Endothelial cell (in vitro differentiated cells): ENCODE measurements at regions not wholly inside any gene's neighbourhood (a gene's known extent, or its start where the extent isn't known, plus 50 kb on each side); places are given as distances from the start of the nearest gene placed in this dataset.

Source experiments
- DNase-seq: peaks from one replicate; pipeline ENCODE4 v3.0.0; 2021; ENCODE audit warnings: low spot score
- H3K27ac Mint-ChIP-seq: one replicate; pipeline ENCODE4 v1.8.0; 2021; ENCODE audit warnings: mixed read lengths, inconsistent platforms; ENCODE audit not compliant: unreplicated experiment
- H3K27me3 Mint-ChIP-seq: one replicate; pipeline ENCODE4 v1.8.0; 2021; ENCODE audit warnings: mild to moderate bottlenecking, moderate library complexity, mixed read lengths, inconsistent platforms; ENCODE audit not compliant: unreplicated experiment
- H3K36me3 Mint-ChIP-seq: one replicate; pipeline ENCODE4 v1.8.0; 2021; ENCODE audit warnings: mild to moderate bottlenecking, low read depth, mixed read lengths, inconsistent platforms; ENCODE audit not compliant: unreplicated experiment
- H3K4me1 Mint-ChIP-seq: one replicate; pipeline ENCODE4 v1.8.0; 2021; ENCODE audit warnings: mild to moderate bottlenecking, mixed read lengths, inconsistent platforms; ENCODE audit not compliant: unreplicated experiment
- H3K4me3 Mint-ChIP-seq: one replicate; pipeline ENCODE4 v1.8.0; 2021; ENCODE audit warnings: mild to moderate bottlenecking, mixed read lengths, inconsistent platforms; ENCODE audit not compliant: unreplicated experiment
- H3K9me3 Mint-ChIP-seq: one replicate; pipeline ENCODE4 v1.8.0; 2021; ENCODE audit warnings: mixed read lengths, inconsistent platforms; ENCODE audit not compliant: unreplicated experiment
- CTCF ChIP-seq: fragments of 200-600 bp; sonication (generic); IDR thresholded peaks from one replicate; pipeline ENCODE4 v1.5.0; 2021; ENCODE audit warnings: antibody characterized with exemption; ENCODE audit not compliant: unreplicated experiment

- Mint-ChIP-seq H3K4me1 (no peaks in the 10 kb centered on the region), H3K27me3 (no peaks in the 10 kb centered on the region)
Measured at GRCh38 chr16:61580579-61580978, 455.7 kb downstream of the CDH8 start.

GRCh38 chr16:61579195-61579594 is 457.0 kb downstream of the CDH8 start:
- H3K27me3 Mint-ChIP-seq: no peaks in the 10 kb centered on the region
- no peak for TF ChIP-seq CTCF
- H3K27ac Mint-ChIP-seq: no peak overlapping the region
- no peak overlapping the region for H3K4me3 Mint-ChIP-seq
- no peaks in the 10 kb centered on the region for H3K36me3 Mint-ChIP-seq
- H3K9me3 Mint-ChIP-seq: no peaks in the 10 kb centered on the region
- no peak for DNase-seq
- H3K4me1 Mint-ChIP-seq: no peaks in the 10 kb centered on the region

More at GRCh38 chr16:61580579-61580978, 455.7 kb downstream of the CDH8 start:
- DNase-seq: no peak
- Mint-ChIP-seq H3K4me3 (no peak overlapping the region), H3K27ac (no peak overlapping the region), H3K36me3 (no peaks in the 10 kb centered on the region), H3K9me3 (no peaks in the 10 kb centered on the region)
- TF ChIP-seq CTCF: no peak

GRCh38 chr16:61576476-61576875 is 459.8 kb downstream of the CDH8 start:
- Mint-ChIP-seq H3K9me3 (no peaks in the 10 kb centered on the region), H3K4me1 (no peaks in the 10 kb centered on the region), H3K36me3 (no peaks in the 10 kb centered on the region), H3K27ac (no peak overlapping the region), H3K27me3 (no peaks in the 10 kb centered on the region), H3K4me3 (no peak overlapping the region)
- DNase-seq: no peak
- TF ChIP-seq CTCF: no peak

GRCh38 chr16:61575617-61576016 is 460.6 kb downstream of the CDH8 start:
- no peak for TF ChIP-seq CTCF
- DNase-seq: no peak
- no peaks in the 10 kb centered on the region for H3K36me3 Mint-ChIP-seq
- no peak overlapping the region for H3K4me3 Mint-ChIP-seq
- H3K4me1 Mint-ChIP-seq: no peaks in the 10 kb centered on the region
- H3K27ac Mint-ChIP-seq: no peak overlapping the region
- no peaks in the 10 kb centered on the region for H3K9me3 Mint-ChIP-seq
- H3K27me3 Mint-ChIP-seq: no peaks in the 10 kb centered on the region

- Mint-ChIP-seq H3K27ac (no peak overlapping the region), H3K27me3 (no peaks in the 10 kb centered on the region)
- no peak for TF ChIP-seq CTCF
Measured at GRCh38 chr16:61569028-61569427, 467.2 kb downstream of the CDH8 start.

More at GRCh38 chr16:61569028-61569427, 467.2 kb downstream of the CDH8 start:
- no peaks in the 10 kb centered on the region for H3K4me1 Mint-ChIP-seq
- H3K9me3 Mint-ChIP-seq: no peaks in the 10 kb centered on the region
- no peaks in the 10 kb centered on the region for H3K36me3 Mint-ChIP-seq
- no peak for DNase-seq
- no peak overlapping the region for H3K4me3 Mint-ChIP-seq
